Activated CD8-positive, alpha-beta T cell treated with anti-CD3 and anti-CD28 coated beads for 36 hours (primary cell): ENCODE measurements at regions not wholly inside any gene's neighbourhood (a gene's known extent, or its start where the extent isn't known, plus 50 kb on each side); places are given as distances from the start of the nearest gene placed in this dataset.

Experiments used
- ATAC-seq: fragments of 200-7000 bp; cut with Tn5 transposase; one replicate; pipeline ENCODE4 v1.10.0; 2021; ENCODE audit warnings: mild to moderate bottlenecking, moderate library complexity
- CTCF ChIA-PET: fragments of 350-600 bp; sonication (Branson Sonifier 250); formaldehyde crosslinking; loops from one replicate; lab custom pipeline; 2021; ENCODE audit warnings: antibody characterized with exemption; lab: Charles Lee
- POLR2A ChIA-PET: fragments of 350-600 bp; sonication (Branson Sonifier 250); formaldehyde crosslinking; loops from one replicate; lab custom pipeline; 2021; ENCODE audit warnings: antibody characterized with exemption; lab: Charles Lee
- DNase-seq: peaks from one replicate; pipeline ENCODE4 v3.0.0-alpha.2; 2020
- H3K27ac Mint-ChIP-seq: one replicate; pipeline ENCODE4 v1.8.0; 2021; ENCODE audit warnings: mild to moderate bottlenecking, mixed read lengths
- H3K27me3 Mint-ChIP-seq: one replicate; pipeline ENCODE4 v1.8.0; 2021; ENCODE audit warnings: mixed read lengths
- H3K36me3 Mint-ChIP-seq: one replicate; pipeline ENCODE4 v1.8.0; 2021; ENCODE audit warnings: low read depth, mixed read lengths
- H3K4me1 Mint-ChIP-seq: one replicate; pipeline ENCODE4 v1.8.0; 2021; ENCODE audit warnings: low read depth, mixed read lengths
- H3K4me3 Mint-ChIP-seq: one replicate; pipeline ENCODE4 v1.8.0; 2021; ENCODE audit warnings: mild to moderate bottlenecking, moderate library complexity, mixed read lengths
- H3K9me3 Mint-ChIP-seq: one replicate; pipeline ENCODE4 v1.8.0; 2021; ENCODE audit warnings: mixed read lengths
- CTCF ChIP-seq: fragments of 200-600 bp; IDR thresholded peaks from one replicate; pipeline ENCODE4 v1.8.0; 2022; ENCODE audit warnings: antibody characterized with exemption, mild to moderate bottlenecking
- intact Hi-C: fragments of 100-400 bp; cut with micrococcal nuclease; formaldehyde crosslinking; loops from one replicate; pipeline ENCODE4 v1.10.0; 2022

- TF ChIP-seq CTCF, result no peak
- Mint-ChIP-seq H3K4me3 (no peak overlapping the region), H3K27ac (no peak overlapping the region), H3K36me3 (no peaks in the 10 kb centered on the region), H3K27me3 (peaks cover 6% of the 10 kb centered on the region), H3K4me1 (no peaks in the 10 kb centered on the region), H3K9me3 (no peaks in the 10 kb centered on the region)
- CTCF ChIA-PET, result no interaction called here
- DNase-seq (no peak), ATAC-seq (no peak)
- POLR2A ChIA-PET, result no interaction called here
- intact Hi-C loops, result no loop called here
These were observed 76.4 kb upstream of the HELT start for GRCh38 chr4:184941671-184942418.

- Mint-ChIP-seq H3K27ac (no peak overlapping the region), H3K4me1 (no peaks in the 10 kb centered on the region), H3K9me3 (no peaks in the 10 kb centered on the region), H3K36me3 (no peaks in the 10 kb centered on the region), H3K27me3 (peaks cover 7% of the 10 kb centered on the region), H3K4me3 (no peak overlapping the region)
- CTCF ChIA-PET, result no interaction called here
- DNase-seq, result no peak
- no peak for TF ChIP-seq CTCF
- ATAC-seq, result no peak
- POLR2A ChIA-PET, result no interaction called here
- intact Hi-C loops, result no loop called here
These were observed 75.6 kb upstream of the HELT start for GRCh38 chr4:184942444-184943425.

- ChIA-PET POLR2A (no interaction called here), CTCF (interaction anchor here (1.0 kb wide), 1 partner anchor 12 kb away, joined by 3 read pairs; no protein-coding TSS in a partner anchor)
- TF ChIP-seq CTCF, result no peak
- Mint-ChIP-seq H3K27me3 (peaks cover 14% of the 10 kb centered on the region), H3K4me3 (no peak overlapping the region), H3K27ac (no peak overlapping the region), H3K4me1 (no peaks in the 10 kb centered on the region), H3K36me3 (no peaks in the 10 kb centered on the region), H3K9me3 (no peaks in the 10 kb centered on the region)
- DNase-seq (no peak), ATAC-seq (no peak)
- intact Hi-C loops, result no loop called here
These were observed 69.3 kb upstream of the HELT start for GRCh38 chr4:184949020-184949419.

- Mint-ChIP-seq H3K4me3 (no peak overlapping the region), H3K4me1 (no peaks in the 10 kb centered on the region), H3K9me3 (no peaks in the 10 kb centered on the region), H3K36me3 (no peaks in the 10 kb centered on the region), H3K27me3 (peaks cover 14% of the 10 kb centered on the region), H3K27ac (no peak overlapping the region)
- CTCF ChIA-PET, result interaction anchor here (0.6 kb wide), 1 partner anchor 85 kb away, joined by 3 read pairs; no protein-coding TSS in a partner anchor
- ATAC-seq (no peak), DNase-seq (no peak)
- POLR2A ChIA-PET, result no interaction called here
- intact Hi-C loops, result no loop called here
- no peak for TF ChIP-seq CTCF
These were observed 68.0 kb upstream of the HELT start for GRCh38 chr4:184950117-184950830.
